Right cardiac atrium (tissue), 5 donors: ENCODE measurements at regions not wholly inside any gene's neighbourhood (a gene's known extent, or its start where the extent isn't known, plus 50 kb on each side); places are given as distances from the start of the nearest gene placed in this dataset.
A peak's percentile ranks its signal among the peaks of the same experiment; 100 is the strongest.

Experiments used
- ATAC-seq, 2 donors: fragments of 200-7000 bp; cut with Tn5 transposase; one replicate each; pipeline versions ENCODE4 v1.8.0 to v1.9.1; 2020; ENCODE audit warnings: moderate library complexity in 2 of 2, mild to moderate bottlenecking in 1 of 2
- DNase-seq, 3 donors: peaks; one replicate each; pipeline ENCODE4 v3.0.0-alpha.2; 2020
- H3K27ac ChIP-seq: one replicate; pipeline ENCODE4 v1.5.1; 2013; ENCODE audit warnings: mild to moderate bottlenecking, low read length, control low read depth, moderate library complexity
- H3K27me3 ChIP-seq: one replicate; pipeline ENCODE4 v1.6.1; 2013; ENCODE audit not compliant: control insufficient read depth, insufficient read depth
- H3K4me1 ChIP-seq: one replicate; pipeline ENCODE4 v1.6.1; 2013; ENCODE audit warnings: low read length; ENCODE audit not compliant: control insufficient read depth, insufficient read depth
- H3K4me3 ChIP-seq: one replicate; pipeline ENCODE4 v1.5.1; 2013; ENCODE audit warnings: low read length, control low read depth
- H3K9me3 ChIP-seq: one replicate; pipeline ENCODE4 v1.6.1; 2013; ENCODE audit warnings: low read length; ENCODE audit not compliant: control insufficient read depth
- WGBS: extraction: QIAGEN DNeasy Blood & Tissue Kit; methylation state at CpG from one replicate; pipeline ENCODE4 v1.1.7; 2013; 5-methylcytosine and 5-hydroxymethylcytosine counted together
- intact Hi-C, 4 donors: fragments of 100-400 bp; cut with DNase I; formaldehyde crosslinking; loops; one replicate each; pipeline versions ENCODE4 v1.11.0 to v1.14.0; 2022 to 2023
- donor health status: healthy with polysubstance abuse.
- donor health status: DM: no; HTN: yes; CAD: no.
- donor health status: DM: no; HTN: no; CAD: no.
- donor health status: DM: no; HTN: yes; CAD: no; lungs with severe emphysema.
- donor health status: DM: yes; HTN: yes; CAD: no.

DNA sequence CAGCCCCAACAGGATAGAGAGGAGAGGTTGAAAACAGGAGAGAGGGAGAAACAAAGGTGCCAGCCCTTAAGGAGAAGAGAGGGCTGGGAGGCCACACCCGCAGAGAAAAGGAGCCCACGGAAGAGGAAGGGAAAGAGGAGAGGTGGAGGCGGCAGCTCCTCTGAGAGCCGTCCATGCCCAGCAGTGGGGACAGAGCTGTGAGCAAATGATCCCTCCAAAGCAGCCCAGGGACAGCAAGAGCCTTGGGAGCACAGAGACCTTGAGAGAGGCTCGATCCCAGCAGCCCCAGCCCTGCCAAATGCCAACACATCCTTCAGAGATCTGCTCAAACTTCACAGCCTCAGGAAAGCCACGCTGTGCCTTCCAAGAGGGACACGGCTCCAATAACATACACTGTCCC lies 66.7 kb upstream of the CORO2B start:
- Histone ChIP-seq H3K4me3 (no peak overlapping the region), H3K27ac (peak overlapping the region; percentile 43), H3K4me1 (peaks cover 9% of the 10 kb centered on the region), H3K9me3 (no peaks in the 10 kb centered on the region), H3K27me3 (no peaks in the 10 kb centered on the region)
- WGBS: 57% methylated on average over 7 of the region's 7 CpGs
- peak in 1 of 3 donors; percentile 47 for DNase-seq
- peak; percentile 4 to 22 for ATAC-seq
- intact Hi-C loops: no loop called here

GRCh38 chr15:68512598-68512997 lies 66.2 kb upstream of the CORO2B start:
- peaks cover 9% of the 10 kb centered on the region for H3K4me1 ChIP-seq
- intact Hi-C loops: no loop called here
- WGBS: 40% methylated on average over 3 of the region's 3 CpGs
- no peaks in the 10 kb centered on the region for H3K27me3 ChIP-seq
- ATAC-seq (peak; percentile 40 to 63), DNase-seq (no peak)
- no peak overlapping the region for H3K4me3 ChIP-seq
- H3K27ac ChIP-seq: no peak overlapping the region
- H3K9me3 ChIP-seq: no peaks in the 10 kb centered on the region

- Histone ChIP-seq H3K4me1 (peaks cover 9% of the 10 kb centered on the region), H3K27me3 (no peaks in the 10 kb centered on the region), H3K9me3 (no peaks in the 10 kb centered on the region), H3K4me3 (no peak overlapping the region), H3K27ac (no peak overlapping the region)
- ATAC-seq (no peak), DNase-seq (no peak)
- 91% methylated on average over 6 of the region's 6 CpGs for WGBS
- intact Hi-C loops: no loop called here
Observed at GRCh38 chr15:68515371-68516095, 63.3 kb upstream of the CORO2B start.

- peak; percentile 44 to 81 (median 81) for DNase-seq
- Histone ChIP-seq H3K27ac (peak overlapping the region; percentile 38), H3K4me3 (no peak overlapping the region), H3K27me3 (no peaks in the 10 kb centered on the region), H3K4me1 (peaks cover 3% of the 10 kb centered on the region), H3K9me3 (no peaks in the 10 kb centered on the region)
- intact Hi-C loops: no loop called here
- WGBS: 40% methylated on average over 6 of the region's 6 CpGs
- peak; percentile 80 to 86 for ATAC-seq
Observed at GRCh38 chr15:68517285-68517761, 61.5 kb upstream of the CORO2B start.

DNA sequence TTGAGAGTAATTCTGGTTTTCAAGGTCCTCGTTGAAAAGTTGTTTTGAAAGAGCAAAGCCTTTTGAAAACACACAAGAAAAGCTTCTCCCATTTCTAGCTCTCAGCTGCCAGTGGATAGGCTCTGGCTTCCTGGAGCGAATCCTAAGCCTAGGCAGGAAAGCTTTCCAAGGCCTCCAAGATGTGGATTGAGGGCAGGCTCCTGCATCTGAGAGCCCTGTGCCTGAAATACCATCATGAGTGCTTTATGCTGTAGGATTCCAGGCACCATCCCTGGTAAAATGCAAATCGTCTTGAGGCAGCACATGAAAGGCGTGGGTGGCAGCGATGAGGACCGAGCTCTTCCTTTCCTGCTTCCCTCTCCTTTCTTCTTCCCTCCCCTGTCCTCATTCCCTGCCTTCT lies 60.7 kb upstream of the CORO2B start:
- DNase-seq: no peak
- H3K27ac ChIP-seq: peak overlapping the region; percentile 38
- H3K27me3 ChIP-seq: no peaks in the 10 kb centered on the region
- peaks cover 3% of the 10 kb centered on the region for H3K4me1 ChIP-seq
- no peaks in the 10 kb centered on the region for H3K9me3 ChIP-seq
- 64% methylated on average over 6 of the region's 6 CpGs for WGBS
- H3K4me3 ChIP-seq: no peak overlapping the region
- peak; percentile 39 to 60 for ATAC-seq
- intact Hi-C loops: no loop called here

GRCh38 chr15:68518785-68519430 lies 59.9 kb upstream of the CORO2B start:
- H3K9me3 ChIP-seq: no peaks in the 10 kb centered on the region
- H3K4me3 ChIP-seq: no peak overlapping the region
- ATAC-seq (no peak), DNase-seq (peak in 1 of 3 donors; percentile 49)
- intact Hi-C loops: no loop called here
- H3K4me1 ChIP-seq: peaks cover 3% of the 10 kb centered on the region
- 80% methylated on average over 6 of the region's 6 CpGs for WGBS
- H3K27ac ChIP-seq: no peak overlapping the region
- H3K27me3 ChIP-seq: no peaks in the 10 kb centered on the region

- 62% methylated on average over 4 of the region's 4 CpGs for WGBS
- Histone ChIP-seq H3K9me3 (no peaks in the 10 kb centered on the region), H3K4me1 (no peaks in the 10 kb centered on the region), H3K4me3 (no peak overlapping the region), H3K27ac (no peak overlapping the region), H3K27me3 (no peaks in the 10 kb centered on the region)
- DNase-seq: no peak
- ATAC-seq: no peak
- intact Hi-C loops: no loop called here
Observed at GRCh38 chr15:68524753-68525584, 53.8 kb upstream of the CORO2B start.

GRCh38 chr15:68525815-68526214 lies 53.0 kb upstream of the CORO2B start:
- H3K27ac ChIP-seq: no peak overlapping the region
- no peak for DNase-seq
- no peak overlapping the region for H3K4me3 ChIP-seq
- no peaks in the 10 kb centered on the region for H3K9me3 ChIP-seq
- no peak for ATAC-seq
- intact Hi-C loops: no loop called here
- H3K27me3 ChIP-seq: no peaks in the 10 kb centered on the region
- WGBS: 76% methylated on average over 3 of the region's 3 CpGs
- no peaks in the 10 kb centered on the region for H3K4me1 ChIP-seq

GRCh38 chr15:68526269-68526668 lies 52.5 kb upstream of the CORO2B start:
- H3K4me3 ChIP-seq: no peak overlapping the region
- ATAC-seq (no peak), DNase-seq (no peak)
- H3K27me3 ChIP-seq: no peaks in the 10 kb centered on the region
- intact Hi-C loops: no loop called here
- H3K9me3 ChIP-seq: no peaks in the 10 kb centered on the region
- no peak overlapping the region for H3K27ac ChIP-seq
- H3K4me1 ChIP-seq: no peaks in the 10 kb centered on the region

GRCh38 chr15:68526784-68527183 lies 52.0 kb upstream of the CORO2B start:
- H3K27me3 ChIP-seq: no peaks in the 10 kb centered on the region
- ATAC-seq (no peak), DNase-seq (no peak)
- H3K9me3 ChIP-seq: no peaks in the 10 kb centered on the region
- H3K4me3 ChIP-seq: no peak overlapping the region
- 88% methylated on average over 2 of the region's 2 CpGs for WGBS
- H3K27ac ChIP-seq: no peak overlapping the region
- intact Hi-C loops: no loop called here
- H3K4me1 ChIP-seq: no peaks in the 10 kb centered on the region
